GM21390 (cell line): ENCODE measurements at regions not wholly inside any gene's neighbourhood (a gene's known extent, or its start where the extent isn't known, plus 50 kb on each side); places are given as distances from the start of the nearest gene placed in this dataset.

ENCODE experiments used
- ATAC-seq: cut with Tn5 transposase; IDR thresholded peaks from one replicate; pipeline ENCODE4 v1.9.1; 2021; ENCODE audit not compliant: unreplicated experiment

- ATAC-seq, result no peak
Measured at GRCh38 chr2:7207631-7208030, 290.4 kb downstream of the RNF144A start.

GRCh38 chr2:7209757-7210555 lies 292.7 kb downstream of the RNF144A start:
- ATAC-seq, result no peak

DNA sequence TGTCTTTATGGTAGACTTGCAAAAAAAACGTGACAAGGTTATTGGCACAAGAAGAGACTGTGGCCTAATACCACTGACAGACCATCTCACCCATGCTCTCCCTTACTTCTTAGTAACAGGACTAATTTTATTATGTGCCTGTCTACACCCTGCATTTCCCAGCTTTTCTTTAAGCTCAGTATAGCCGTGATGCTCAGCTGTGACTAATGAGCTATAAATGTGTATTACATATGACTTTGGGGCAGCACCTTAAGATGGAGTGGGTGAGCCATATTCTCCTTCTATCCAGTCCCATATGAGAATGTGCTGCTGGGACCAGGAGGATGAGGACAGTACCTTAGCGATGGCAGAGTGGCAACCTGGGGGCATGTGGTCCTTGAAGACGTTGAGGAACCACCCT lies 293.5 kb downstream of the RNF144A start:
- no peak for ATAC-seq

DNA sequence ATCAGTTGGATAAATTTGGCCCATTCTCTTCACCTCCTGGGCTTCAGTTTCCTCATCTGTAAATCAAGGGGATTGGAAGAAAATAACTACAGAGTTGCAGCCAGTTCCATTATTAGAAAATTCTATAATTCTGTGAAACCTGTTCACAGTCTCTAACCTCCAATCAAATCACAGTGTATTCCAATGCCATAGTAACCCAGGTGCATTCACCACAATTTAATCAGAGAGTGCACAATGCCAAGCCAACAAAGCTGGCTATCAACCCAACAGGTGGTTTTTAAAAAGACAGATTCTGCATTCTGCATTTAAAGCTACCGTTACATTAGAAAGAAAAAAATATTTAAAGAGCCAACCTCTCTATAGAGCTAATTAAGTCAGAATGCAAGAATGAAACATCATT lies 308.6 kb downstream of the RNF144A start:
- no peak for ATAC-seq

DNA sequence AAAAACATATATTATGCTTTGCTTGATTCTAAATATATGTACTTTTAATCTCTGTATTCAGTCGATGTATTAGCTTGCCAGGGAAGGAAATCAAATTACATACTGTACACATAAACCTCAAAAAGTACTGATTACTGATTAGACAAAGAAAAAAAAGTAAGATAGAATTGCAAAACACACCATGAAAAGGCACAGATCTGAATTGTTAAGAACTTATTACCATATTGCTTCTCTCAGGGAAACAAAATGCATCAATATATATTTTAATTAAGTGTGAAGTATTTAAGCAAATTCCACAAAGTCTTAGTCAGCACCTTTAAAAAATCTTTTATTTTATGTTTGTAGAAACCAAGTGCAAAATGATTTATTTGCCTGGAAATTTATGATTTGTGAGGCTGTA lies 309.3 kb downstream of the RNF144A start:
- ATAC-seq, result no peak

GRCh38 chr2:7233126-7233525 lies 315.9 kb downstream of the RNF144A start:
- ATAC-seq, result no peak

- no peak for ATAC-seq
Measured at GRCh38 chr2:7237466-7237865, 320.3 kb downstream of the RNF144A start.

DNA sequence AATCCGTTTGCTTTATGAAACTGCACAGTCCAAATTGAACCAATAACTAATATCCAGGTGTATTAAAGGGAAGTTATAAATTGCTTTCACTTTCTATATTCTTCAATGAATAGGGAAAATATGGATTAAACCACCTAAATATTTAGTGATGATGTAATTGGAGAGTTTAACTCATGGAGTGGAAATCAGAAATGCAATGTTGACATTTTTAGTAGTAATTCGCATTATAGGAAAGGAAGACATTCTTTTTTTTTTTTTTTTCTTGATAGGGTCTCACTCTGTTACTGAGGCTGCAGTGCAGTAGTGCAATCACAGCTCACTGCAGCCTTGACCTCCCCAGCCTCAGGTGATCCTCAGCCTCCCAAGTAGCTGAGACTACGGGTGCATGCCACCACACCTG lies 321.9 kb downstream of the RNF144A start:
- ATAC-seq, result no peak

DNA sequence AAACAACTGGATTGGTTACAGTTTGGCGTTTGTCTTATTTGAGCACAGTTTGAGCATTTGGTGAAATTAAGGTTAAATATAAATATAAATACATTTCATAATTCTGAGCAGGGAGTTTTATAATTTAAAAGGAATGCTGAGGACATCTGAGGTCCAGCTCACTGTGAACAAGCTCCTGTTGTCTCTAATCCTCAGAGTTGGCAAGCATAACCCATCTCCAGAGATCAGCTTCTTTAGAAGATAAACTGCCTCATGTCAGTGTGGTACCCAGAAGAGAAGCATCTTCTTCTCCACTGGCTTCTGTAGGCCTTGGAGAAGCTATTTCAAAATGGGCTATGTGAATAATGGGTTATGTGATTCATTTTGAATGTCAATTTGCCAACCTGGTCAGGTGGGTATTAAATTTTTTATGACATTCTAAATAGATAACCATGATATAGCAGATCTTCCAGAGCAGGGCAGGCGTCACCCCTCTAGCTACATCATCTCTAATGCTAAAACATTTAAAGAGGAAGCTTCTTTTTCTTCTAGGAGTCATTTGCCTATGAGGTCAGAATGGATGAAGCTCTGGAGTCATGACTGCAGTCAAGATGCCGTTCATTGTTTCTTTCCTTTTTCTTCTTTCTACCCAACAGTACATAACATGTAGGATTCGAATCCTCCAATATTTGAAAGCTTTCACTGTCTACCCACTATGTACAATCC lies 324.0 kb downstream of the RNF144A start:
- no peak for ATAC-seq

DNA sequence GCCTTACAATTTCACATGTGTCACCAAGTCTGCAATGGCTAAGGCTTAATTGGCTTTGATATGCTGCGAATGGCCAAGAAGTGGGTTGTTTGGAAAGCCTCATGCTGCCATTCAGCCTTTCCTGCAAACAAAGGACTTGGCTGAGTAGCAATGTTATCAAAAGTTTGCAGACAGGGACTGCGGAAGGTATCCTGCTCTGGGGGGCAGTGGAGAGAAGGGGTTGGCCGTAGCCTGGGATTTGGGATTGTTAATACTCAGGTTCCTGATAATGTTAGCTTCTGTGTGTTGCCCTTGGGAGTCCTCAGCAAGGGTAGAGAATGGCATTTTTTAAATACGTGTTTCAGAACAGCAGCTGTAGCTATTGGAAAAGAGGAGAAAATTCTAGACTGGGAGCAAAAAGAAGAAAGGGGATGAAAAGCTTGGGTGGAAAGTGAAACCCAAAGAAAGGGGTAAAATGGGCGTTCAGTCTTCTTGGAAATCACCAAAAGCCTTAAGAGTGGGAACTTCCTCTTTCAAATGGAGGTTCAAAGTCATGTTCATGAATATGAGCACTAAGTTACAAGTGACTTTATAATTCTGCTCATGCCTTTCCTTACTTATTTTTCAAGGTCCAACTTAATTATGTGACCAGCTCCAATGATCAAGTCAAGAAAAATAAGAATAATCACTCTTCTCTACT lies 325.1 kb downstream of the RNF144A start:
- no peak for ATAC-seq

GRCh38 chr2:7243276-7243675 lies 326.1 kb downstream of the RNF144A start:
- no peak for ATAC-seq

GRCh38 chr2:7256377-7256776 lies 339.2 kb downstream of the RNF144A start:
- ATAC-seq, result no peak

GRCh38 chr2:7262727-7263126 lies 345.5 kb downstream of the RNF144A start:
- ATAC-seq, result no peak

- no peak for ATAC-seq
Measured at GRCh38 chr2:7264791-7265190, 347.6 kb downstream of the RNF144A start.

GRCh38 chr2:7265286-7265685 lies 348.1 kb downstream of the RNF144A start:
- ATAC-seq, result no peak

- no peak for ATAC-seq
Measured at GRCh38 chr2:7269106-7269643, 352.0 kb downstream of the RNF144A start.

DNA sequence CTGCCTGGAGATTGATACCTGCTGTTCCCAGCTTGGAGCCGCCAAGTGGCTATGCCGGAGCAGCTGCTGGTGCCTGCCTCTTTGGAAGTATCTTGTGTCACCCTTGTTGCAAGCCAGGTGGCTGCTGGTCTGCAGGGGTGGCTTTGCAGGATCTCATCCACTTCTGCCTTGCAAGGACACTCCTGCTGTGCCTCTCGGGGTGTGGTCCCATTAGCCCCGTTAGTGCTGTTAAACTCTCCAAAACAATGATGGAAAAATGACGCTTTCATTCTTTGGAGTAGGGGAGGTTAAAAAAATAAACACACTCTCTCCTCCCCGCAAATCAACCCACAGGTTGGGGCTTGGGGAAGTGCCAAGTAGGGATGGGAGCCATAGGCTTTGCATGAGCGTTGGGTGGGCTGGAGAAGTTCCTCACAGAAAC lies 352.8 kb downstream of the RNF144A start:
- ATAC-seq, result no peak

DNA sequence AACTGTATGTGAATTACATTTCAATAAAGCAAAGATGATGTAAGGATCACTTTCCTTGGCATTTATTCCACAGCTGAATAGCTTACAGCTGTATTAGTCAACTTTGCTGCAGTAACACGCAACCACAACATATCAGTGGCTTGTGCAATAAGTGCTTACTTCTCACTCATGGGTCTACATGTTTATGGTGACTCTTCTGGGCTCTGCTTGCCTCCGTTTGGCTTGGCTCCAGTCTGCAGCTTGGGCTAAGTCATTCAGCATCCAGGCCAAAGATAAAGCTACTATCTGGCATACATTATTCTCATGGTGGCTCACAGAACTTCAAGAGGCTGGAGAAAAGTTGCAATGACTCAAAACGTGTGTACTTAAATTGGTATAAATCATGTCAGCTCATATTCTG lies 355.0 kb downstream of the RNF144A start:
- ATAC-seq, result no peak

DNA sequence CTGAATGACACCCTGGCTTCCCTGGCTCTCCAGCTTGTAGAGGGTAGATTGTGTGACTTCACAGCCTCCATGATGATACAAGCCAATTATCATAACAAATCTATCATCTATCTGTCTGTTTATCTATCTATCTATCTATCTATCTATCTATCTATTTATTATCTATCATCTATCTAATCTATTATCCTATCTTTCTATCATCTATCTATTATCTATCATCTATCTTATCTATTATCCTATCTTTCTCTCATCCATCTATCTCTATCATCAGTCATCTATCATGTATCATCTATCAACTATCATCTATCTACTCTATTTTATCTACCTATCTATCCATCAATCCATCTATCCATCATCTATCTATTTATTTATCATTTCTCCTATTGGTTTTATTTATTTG lies 361.8 kb downstream of the RNF144A start:
- ATAC-seq, result no peak

- no peak for ATAC-seq
Measured at GRCh38 chr2:7279421-7279949, 362.3 kb downstream of the RNF144A start.

- peak; percentile 74 for ATAC-seq
Measured at GRCh38 chr2:7280790-7281189, 363.6 kb downstream of the RNF144A start.
